ENCODE measurements at regions not wholly inside any gene's neighbourhood (a gene's known extent, or its start where the extent isn't known, plus 50 kb on each side); places are given as distances from the start of the nearest gene placed in this dataset.

GRCh38 chr4:187417721-187418120, 577.9 kb upstream of the ZFP42 start:
- Histone ChIP-seq H3K4me3 (ENCODE audit: low read length) (no peak overlapping the region), H3K9ac (ENCODE audit: low read length) (no peak overlapping the region), H3K27me3 (ENCODE audit: control insufficient read depth, insufficient read depth, low read length) (no peaks in the 10 kb centered on the region), H3K36me3 (ENCODE audit: control insufficient read depth, insufficient read depth, low read length) (no peaks in the 10 kb centered on the region), H3K4me1 (ENCODE audit: control insufficient read depth, insufficient read depth, low read length) (no peaks in the 10 kb centered on the region), H3K9me3 (ENCODE audit: control insufficient read depth, low read length) (no peaks in the 10 kb centered on the region)

GRCh38 chr4:187422655-187423054, 572.9 kb upstream of the ZFP42 start:
- no peaks in the 10 kb centered on the region for H3K9me3 ChIP-seq (ENCODE audit: control insufficient read depth, low read length)
- H3K36me3 ChIP-seq (ENCODE audit: control insufficient read depth, insufficient read depth, low read length), result no peaks in the 10 kb centered on the region
- no peaks in the 10 kb centered on the region for H3K27me3 ChIP-seq (ENCODE audit: control insufficient read depth, insufficient read depth, low read length)
- no peak overlapping the region for H3K4me3 ChIP-seq (ENCODE audit: low read length)
- H3K9ac ChIP-seq (ENCODE audit: low read length), result no peak overlapping the region
- no peaks in the 10 kb centered on the region for H3K4me1 ChIP-seq (ENCODE audit: control insufficient read depth, insufficient read depth, low read length)

- H3K4me1 ChIP-seq (ENCODE audit: control insufficient read depth, insufficient read depth, low read length), result no peaks in the 10 kb centered on the region
Observed at GRCh38 chr4:187424636-187425035, 570.9 kb upstream of the ZFP42 start.

GRCh38 chr4:187426511-187426910, 569.1 kb upstream of the ZFP42 start:
- Histone ChIP-seq H3K4me1 (ENCODE audit: control insufficient read depth, insufficient read depth, low read length) (no peaks in the 10 kb centered on the region), H3K36me3 (ENCODE audit: control insufficient read depth, insufficient read depth, low read length) (no peaks in the 10 kb centered on the region), H3K4me3 (ENCODE audit: low read length) (no peak overlapping the region), H3K9me3 (ENCODE audit: control insufficient read depth, low read length) (no peaks in the 10 kb centered on the region), H3K27me3 (ENCODE audit: control insufficient read depth, insufficient read depth, low read length) (no peaks in the 10 kb centered on the region), H3K9ac (ENCODE audit: low read length) (no peak overlapping the region)

More at GRCh38 chr4:187424636-187425035, 570.9 kb upstream of the ZFP42 start:
- no peaks in the 10 kb centered on the region for H3K36me3 ChIP-seq (ENCODE audit: control insufficient read depth, insufficient read depth, low read length)
- no peak overlapping the region for H3K4me3 ChIP-seq (ENCODE audit: low read length)
- H3K9ac ChIP-seq (ENCODE audit: low read length), result no peak overlapping the region
- H3K27me3 ChIP-seq (ENCODE audit: control insufficient read depth, insufficient read depth, low read length), result no peaks in the 10 kb centered on the region
- H3K9me3 ChIP-seq (ENCODE audit: control insufficient read depth, low read length), result no peaks in the 10 kb centered on the region

GRCh38 chr4:187432310-187432709, 563.3 kb upstream of the ZFP42 start:
- H3K9me3 ChIP-seq (ENCODE audit: control insufficient read depth, low read length), result no peaks in the 10 kb centered on the region
- no peaks in the 10 kb centered on the region for H3K4me1 ChIP-seq (ENCODE audit: control insufficient read depth, insufficient read depth, low read length)
- H3K27me3 ChIP-seq (ENCODE audit: control insufficient read depth, insufficient read depth, low read length), result no peaks in the 10 kb centered on the region
- H3K4me3 ChIP-seq (ENCODE audit: low read length), result no peak overlapping the region
- no peak overlapping the region for H3K9ac ChIP-seq (ENCODE audit: low read length)
- no peaks in the 10 kb centered on the region for H3K36me3 ChIP-seq (ENCODE audit: control insufficient read depth, insufficient read depth, low read length)

GRCh38 chr4:187433141-187433540, 562.4 kb upstream of the ZFP42 start:
- Histone ChIP-seq H3K36me3 (ENCODE audit: control insufficient read depth, insufficient read depth, low read length) (no peaks in the 10 kb centered on the region), H3K4me3 (ENCODE audit: low read length) (no peak overlapping the region), H3K4me1 (ENCODE audit: control insufficient read depth, insufficient read depth, low read length) (no peaks in the 10 kb centered on the region), H3K9me3 (ENCODE audit: control insufficient read depth, low read length) (no peaks in the 10 kb centered on the region), H3K27me3 (ENCODE audit: control insufficient read depth, insufficient read depth, low read length) (no peaks in the 10 kb centered on the region), H3K9ac (ENCODE audit: low read length) (no peak overlapping the region)

GRCh38 chr4:187436251-187436650, 559.3 kb upstream of the ZFP42 start:
- H3K4me3 ChIP-seq (ENCODE audit: low read length), result no peak overlapping the region
- H3K9ac ChIP-seq (ENCODE audit: low read length), result no peak overlapping the region
- no peaks in the 10 kb centered on the region for H3K9me3 ChIP-seq (ENCODE audit: control insufficient read depth, low read length)
- no peaks in the 10 kb centered on the region for H3K36me3 ChIP-seq (ENCODE audit: control insufficient read depth, insufficient read depth, low read length)
- H3K4me1 ChIP-seq (ENCODE audit: control insufficient read depth, insufficient read depth, low read length), result no peaks in the 10 kb centered on the region
- H3K27me3 ChIP-seq (ENCODE audit: control insufficient read depth, insufficient read depth, low read length), result no peaks in the 10 kb centered on the region

GRCh38 chr4:187444061-187444460, 551.5 kb upstream of the ZFP42 start:
- Histone ChIP-seq H3K27me3 (ENCODE audit: control insufficient read depth, insufficient read depth, low read length) (no peaks in the 10 kb centered on the region), H3K9ac (ENCODE audit: low read length) (no peak overlapping the region), H3K36me3 (ENCODE audit: control insufficient read depth, insufficient read depth, low read length) (no peaks in the 10 kb centered on the region), H3K4me3 (ENCODE audit: low read length) (no peak overlapping the region), H3K9me3 (ENCODE audit: control insufficient read depth, low read length) (no peaks in the 10 kb centered on the region), H3K4me1 (ENCODE audit: control insufficient read depth, insufficient read depth, low read length) (no peaks in the 10 kb centered on the region)

GRCh38 chr4:187449702-187450101, 545.9 kb upstream of the ZFP42 start:
- no peak overlapping the region for H3K9ac ChIP-seq (ENCODE audit: low read length)
- no peaks in the 10 kb centered on the region for H3K36me3 ChIP-seq (ENCODE audit: control insufficient read depth, insufficient read depth, low read length)
- no peak overlapping the region for H3K4me3 ChIP-seq (ENCODE audit: low read length)
- no peaks in the 10 kb centered on the region for H3K9me3 ChIP-seq (ENCODE audit: control insufficient read depth, low read length)
- no peaks in the 10 kb centered on the region for H3K27me3 ChIP-seq (ENCODE audit: control insufficient read depth, insufficient read depth, low read length)
- H3K4me1 ChIP-seq (ENCODE audit: control insufficient read depth, insufficient read depth, low read length), result no peaks in the 10 kb centered on the region

GRCh38 chr4:187451776-187452175, 543.8 kb upstream of the ZFP42 start:
- no peaks in the 10 kb centered on the region for H3K36me3 ChIP-seq (ENCODE audit: control insufficient read depth, insufficient read depth, low read length)
- H3K9ac ChIP-seq (ENCODE audit: low read length), result no peak overlapping the region
- no peak overlapping the region for H3K4me3 ChIP-seq (ENCODE audit: low read length)
- no peaks in the 10 kb centered on the region for H3K9me3 ChIP-seq (ENCODE audit: control insufficient read depth, low read length)
- no peaks in the 10 kb centered on the region for H3K4me1 ChIP-seq (ENCODE audit: control insufficient read depth, insufficient read depth, low read length)
- H3K27me3 ChIP-seq (ENCODE audit: control insufficient read depth, insufficient read depth, low read length), result no peaks in the 10 kb centered on the region

GRCh38 chr4:187460016-187460415, 535.6 kb upstream of the ZFP42 start:
- no peak overlapping the region for H3K4me3 ChIP-seq (ENCODE audit: low read length)
- H3K9ac ChIP-seq (ENCODE audit: low read length), result no peak overlapping the region
- H3K27me3 ChIP-seq (ENCODE audit: control insufficient read depth, insufficient read depth, low read length), result no peaks in the 10 kb centered on the region
- H3K4me1 ChIP-seq (ENCODE audit: control insufficient read depth, insufficient read depth, low read length), result no peaks in the 10 kb centered on the region
- no peaks in the 10 kb centered on the region for H3K9me3 ChIP-seq (ENCODE audit: control insufficient read depth, low read length)
- no peaks in the 10 kb centered on the region for H3K36me3 ChIP-seq (ENCODE audit: control insufficient read depth, insufficient read depth, low read length)

GRCh38 chr4:187464573-187464972, 531.0 kb upstream of the ZFP42 start:
- H3K9me3 ChIP-seq (ENCODE audit: control insufficient read depth, low read length), result no peaks in the 10 kb centered on the region
- no peaks in the 10 kb centered on the region for H3K27me3 ChIP-seq (ENCODE audit: control insufficient read depth, insufficient read depth, low read length)
- H3K9ac ChIP-seq (ENCODE audit: low read length), result no peak overlapping the region

GRCh38 chr4:187467224-187467623, 528.3 kb upstream of the ZFP42 start:
- Histone ChIP-seq H3K9ac (ENCODE audit: low read length) (no peak overlapping the region), H3K27me3 (ENCODE audit: control insufficient read depth, insufficient read depth, low read length) (no peaks in the 10 kb centered on the region), H3K4me3 (ENCODE audit: low read length) (no peak overlapping the region), H3K36me3 (ENCODE audit: control insufficient read depth, insufficient read depth, low read length) (no peaks in the 10 kb centered on the region), H3K4me1 (ENCODE audit: control insufficient read depth, insufficient read depth, low read length) (no peaks in the 10 kb centered on the region), H3K9me3 (ENCODE audit: control insufficient read depth, low read length) (no peaks in the 10 kb centered on the region)

More at GRCh38 chr4:187464573-187464972, 531.0 kb upstream of the ZFP42 start:
- H3K4me1 ChIP-seq (ENCODE audit: control insufficient read depth, insufficient read depth, low read length), result no peaks in the 10 kb centered on the region
- H3K4me3 ChIP-seq (ENCODE audit: low read length), result no peak overlapping the region
- no peaks in the 10 kb centered on the region for H3K36me3 ChIP-seq (ENCODE audit: control insufficient read depth, insufficient read depth, low read length)
